Endothelial cell of umbilical vein (primary cell): ENCODE measurements at regions not wholly inside any gene's neighbourhood (a gene's known extent, or its start where the extent isn't known, plus 50 kb on each side); places are given as distances from the start of the nearest gene placed in this dataset.

Experiments
- BruUV-seq: library from RNA; stranded (reverse); fragments of 400-500 nt; replicated peaks from 2 replicates; lab custom pipeline; 2021; lab: Mats Ljungman, UMichigan
- CTCF ChIA-PET: fragments of 300-600, 350-600 bp; sonication (Branson Sonifier 250); formaldehyde crosslinking; loops from one replicate; lab custom pipeline; 2021; ENCODE audit warnings: antibody characterized with exemption, inconsistent platforms; lab: Charles Lee
- POLR2A ChIA-PET: fragments of 300-600, 350-600 bp; sonication (Branson Sonifier 250); formaldehyde crosslinking; loops from one replicate; lab custom pipeline; 2021; ENCODE audit warnings: antibody characterized with exemption, inconsistent platforms; lab: Charles Lee
- DNase-seq: peaks from one replicate; pipeline ENCODE4 v3.0.0-alpha.2; 2011; ENCODE audit warnings: low read depth, low spot score
- FAIRE-seq: peaks from 2 replicates; lab custom pipeline; 2011; peaks lifted over from hg19 to GRCh38; lab: Jason Lieb, UNC
- H2AFZ ChIP-seq: 2 replicates; pipeline ENCODE4 v1.6.0; 2012; ENCODE audit warnings: low read depth, low read length, control low read depth, inconsistent platforms
- H3K27ac ChIP-seq: 2 replicates; pipeline ENCODE4 v1.5.1; 2011; ENCODE audit warnings: low read depth, mild to moderate bottlenecking, control low read depth, low read length, moderate library complexity; ENCODE audit not compliant: insufficient read depth
- H3K27me3 ChIP-seq, 2 experiments: 2 replicates each; pipeline versions ENCODE4 v1.6.0 to v1.6.1; 2011; ENCODE audit warnings: low read length in 2 of 2, mixed read lengths in 1 of 2; ENCODE audit not compliant: control insufficient read depth in 2 of 2, insufficient read depth in 2 of 2
- H3K36me3 ChIP-seq, 2 experiments: 2 replicates in 1 of 2; 3 replicates in 1 of 2; pipeline ENCODE4 v1.5.1; 2011; ENCODE audit warnings: low read length in 2 of 2, mild to moderate bottlenecking in 1 of 2, moderate library complexity in 1 of 2; ENCODE audit not compliant: control insufficient read depth in 2 of 2, insufficient read depth in 2 of 2; ENCODE audit errors: extremely low read depth in 1 of 2
- H3K4me1 ChIP-seq: 3 replicates; pipeline ENCODE4 v1.5.1; 2011; ENCODE audit warnings: mild to moderate bottlenecking, low read length; ENCODE audit not compliant: control insufficient read depth, insufficient read depth; ENCODE audit errors: extremely low read depth
- H3K4me2 ChIP-seq: 2 replicates; pipeline ENCODE4 v1.6.1; 2011; ENCODE audit warnings: low read length, control low read depth, mixed read lengths; ENCODE audit not compliant: insufficient read depth
- H3K4me3 ChIP-seq, 3 experiments: fragments of 200-600 bp in 1 of 3; sonication (generic), shearing (Covaris generic) in 1 of 3; replicated peaks in 1 of 3; 2 replicates each; pipeline ENCODE4 v1.5.1; 2011 to 2016; ENCODE audit warnings: control low read depth in 3 of 3, low read length in 3 of 3, mild to moderate bottlenecking in 2 of 3, inconsistent platforms in 1 of 3, low read depth in 1 of 3, moderate library complexity in 1 of 3; ENCODE audit not compliant: insufficient read depth in 1 of 3
- H3K79me2 ChIP-seq: 2 replicates; pipeline ENCODE4 v1.6.0; 2012; ENCODE audit warnings: low read length, inconsistent platforms; ENCODE audit not compliant: control insufficient read depth, insufficient read depth
- H3K9ac ChIP-seq: replicated peaks from 2 replicates; pipeline ENCODE3; 2011; ENCODE audit warnings: low read length, control low read depth; ENCODE audit not compliant: insufficient read depth; ENCODE audit errors: extremely low read depth
- H3K9me1 ChIP-seq: replicated peaks from 3 replicates; pipeline ENCODE4 v1.6.0; 2011; ENCODE audit warnings: mild to moderate bottlenecking, low read length; ENCODE audit not compliant: control insufficient read depth, insufficient read depth; ENCODE audit errors: extremely low read depth
- H3K9me3 ChIP-seq: replicated peaks from 2 replicates; pipeline ENCODE4 v1.5.1; 2012; ENCODE audit warnings: low read length, inconsistent platforms; ENCODE audit not compliant: control insufficient read depth, insufficient read depth
- H4K20me1 ChIP-seq: replicated peaks from 2 replicates; pipeline ENCODE3; 2011; ENCODE audit warnings: mild to moderate bottlenecking, low read length; ENCODE audit not compliant: control insufficient read depth, insufficient read depth; ENCODE audit errors: extremely low read depth
- EZH2 ChIP-seq: IDR thresholded peaks from 2 replicates; pipeline ENCODE4 v1.6.1; 2012; ENCODE audit warnings: borderline replicate concordance, low read depth, mild to moderate bottlenecking, moderate library complexity, low read length, inconsistent platforms; ENCODE audit not compliant: severe bottlenecking
- FOS ChIP-seq: IDR thresholded peaks from 2 replicates; pipeline ENCODE4 v1.6.1; 2011; ENCODE audit warnings: mild to moderate bottlenecking, low read length, moderate library complexity, borderline replicate concordance; ENCODE audit not compliant: insufficient read depth
- GATA2 ChIP-seq: IDR thresholded peaks from 2 replicates; pipeline ENCODE4 v1.7.0; 2011; ENCODE audit warnings: low read depth, mild to moderate bottlenecking, moderate library complexity, mixed read lengths, low read length; ENCODE audit not compliant: insufficient read length, insufficient read depth
- JUN ChIP-seq: IDR thresholded peaks from 2 replicates; pipeline ENCODE4 v1.6.1; 2011; ENCODE audit warnings: borderline replicate concordance, low read depth; ENCODE audit not compliant: insufficient read length, insufficient read depth
- MAX ChIP-seq: IDR thresholded peaks from 2 replicates; pipeline ENCODE4 v1.6.1; 2011; ENCODE audit not compliant: insufficient read depth, insufficient read length
- MYC ChIP-seq: IDR thresholded peaks from one replicate; pipeline ENCODE4 v1.6.1; 2011; ENCODE audit warnings: mild to moderate bottlenecking, low read depth, low read length
- POLR2A ChIP-seq: IDR thresholded peaks from 2 replicates; pipeline ENCODE4 v1.6.1; 2012; ENCODE audit warnings: low read depth, mild to moderate bottlenecking, control low read depth, low read length
- dilution Hi-C: fragments of 300-500 bp; cut with MboI; formaldehyde crosslinking; loops from one replicate; pipeline ENCODE4 v1.15.0; 2019; ENCODE audit warnings: low sequenced_read_pairs; ENCODE audit not compliant: extremely low pct_ligation_motif_present
- intact Hi-C: fragments of 100-400 bp; cut with micrococcal nuclease; formaldehyde crosslinking; loops from one replicate; pipeline ENCODE4 v1.10.0; 2022
- TF ChIP-seq, protein P1 (sequence below), 2 donors: IDR thresholded peaks; 1 replicate in 1 of 2; 2 replicates in 1 of 2; pipeline ENCODE4 v1.5.1; 2011; ENCODE audit warnings: low read length in 2 of 2, mild to moderate bottlenecking in 2 of 2, moderate library complexity in 2 of 2, control low read depth in 1 of 2, inconsistent platforms in 1 of 2, low read depth in 1 of 2; ENCODE audit not compliant: insufficient read depth in 1 of 2; ENCODE audit errors: extremely low read depth in 1 of 2

DNA sequence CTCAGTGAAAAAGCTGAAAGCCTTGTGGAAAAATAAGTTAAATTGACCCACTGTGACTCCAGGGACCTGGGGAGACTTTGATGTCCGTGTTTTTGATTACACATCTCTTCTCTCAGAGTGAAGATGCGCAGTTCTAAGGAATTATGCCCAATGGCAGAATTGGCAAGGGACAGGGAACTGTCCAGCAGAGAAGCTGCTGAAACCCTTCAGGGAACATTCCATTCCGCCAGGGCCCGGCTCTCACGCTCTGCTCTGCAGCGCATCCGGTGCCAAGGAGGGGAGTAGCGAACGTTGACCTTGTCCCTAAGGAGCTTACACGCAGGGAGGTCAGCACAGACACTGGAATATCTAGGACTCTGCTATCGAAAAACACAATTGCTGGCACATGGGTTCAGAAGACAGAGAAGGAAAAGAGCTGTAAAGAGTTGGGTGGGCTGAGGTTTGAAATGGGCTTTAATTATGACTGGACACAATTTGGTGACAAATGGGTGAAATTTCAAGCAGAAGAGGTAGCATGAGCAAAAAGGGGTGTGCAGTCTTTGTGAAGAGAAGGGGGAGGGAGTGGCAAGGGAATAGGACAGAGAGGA lies 64.5 kb upstream of the B3GAT1 start:
- CTCF ChIA-PET = no interaction called here
- no peaks in the 10 kb centered on the region for H3K27me3 ChIP-seq
- dilution Hi-C loops (no loop called here), intact Hi-C loops (no loop called here)
- no peaks in the 10 kb centered on the region for H3K79me2 ChIP-seq
- no peak overlapping the region for H3K4me3 ChIP-seq
- H3K9ac ChIP-seq = no peak overlapping the region
- POLR2A ChIA-PET = no interaction called here
- H4K20me1 ChIP-seq = no peaks in the 10 kb centered on the region
- no peak overlapping the region for H2AFZ ChIP-seq
- H3K9me3 ChIP-seq = no peaks in the 10 kb centered on the region
- no peaks in the 10 kb centered on the region for H3K4me1 ChIP-seq
- DNase-seq = no peak
- no TSS peak for BruUV-seq
- H3K9me1 ChIP-seq = no peaks in the 10 kb centered on the region
- TF ChIP-seq EZH2 = no peak
- no peak for TF ChIP-seq GATA2
- no peak for TF ChIP-seq MAX
- TF ChIP-seq JUN = no peak
- TF ChIP-seq MYC = no peak
- TF ChIP-seq, protein P1, sequence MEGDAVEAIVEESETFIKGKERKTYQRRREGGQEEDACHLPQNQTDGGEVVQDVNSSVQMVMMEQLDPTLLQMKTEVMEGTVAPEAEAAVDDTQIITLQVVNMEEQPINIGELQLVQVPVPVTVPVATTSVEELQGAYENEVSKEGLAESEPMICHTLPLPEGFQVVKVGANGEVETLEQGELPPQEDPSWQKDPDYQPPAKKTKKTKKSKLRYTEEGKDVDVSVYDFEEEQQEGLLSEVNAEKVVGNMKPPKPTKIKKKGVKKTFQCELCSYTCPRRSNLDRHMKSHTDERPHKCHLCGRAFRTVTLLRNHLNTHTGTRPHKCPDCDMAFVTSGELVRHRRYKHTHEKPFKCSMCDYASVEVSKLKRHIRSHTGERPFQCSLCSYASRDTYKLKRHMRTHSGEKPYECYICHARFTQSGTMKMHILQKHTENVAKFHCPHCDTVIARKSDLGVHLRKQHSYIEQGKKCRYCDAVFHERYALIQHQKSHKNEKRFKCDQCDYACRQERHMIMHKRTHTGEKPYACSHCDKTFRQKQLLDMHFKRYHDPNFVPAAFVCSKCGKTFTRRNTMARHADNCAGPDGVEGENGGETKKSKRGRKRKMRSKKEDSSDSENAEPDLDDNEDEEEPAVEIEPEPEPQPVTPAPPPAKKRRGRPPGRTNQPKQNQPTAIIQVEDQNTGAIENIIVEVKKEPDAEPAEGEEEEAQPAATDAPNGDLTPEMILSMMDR (IDR thresholded peaks at IDR 0.05; ENCODE audit: extremely low read depth in 1 of 2, insufficient read depth in 1 of 2, low read depth in 1 of 2, low read length in 2 of 2) = no peak
- no peak for TF ChIP-seq POLR2A
- TF ChIP-seq FOS = no peak
- H3K27ac ChIP-seq = no peak overlapping the region
- FAIRE-seq = no peak
- no peaks in the 10 kb centered on the region for H3K36me3 ChIP-seq
- H3K4me2 ChIP-seq = no peak overlapping the region
